NCI-H146 (cell line): ENCODE measurements at regions not wholly inside any gene's neighbourhood (a gene's known extent, or its start where the extent isn't known, plus 50 kb on each side); places are given as distances from the start of the nearest gene placed in this dataset.
"Not testable (repeated sequence)": the region's sequence is repeated elsewhere in the genome, so short reads cannot be mapped to it uniquely, and the experiment has no call there.

Source experiments
- DNase-seq: peaks from one replicate; lab custom pipeline; 2025; lab: John Stamatoyannopoulos, UW

DNA sequence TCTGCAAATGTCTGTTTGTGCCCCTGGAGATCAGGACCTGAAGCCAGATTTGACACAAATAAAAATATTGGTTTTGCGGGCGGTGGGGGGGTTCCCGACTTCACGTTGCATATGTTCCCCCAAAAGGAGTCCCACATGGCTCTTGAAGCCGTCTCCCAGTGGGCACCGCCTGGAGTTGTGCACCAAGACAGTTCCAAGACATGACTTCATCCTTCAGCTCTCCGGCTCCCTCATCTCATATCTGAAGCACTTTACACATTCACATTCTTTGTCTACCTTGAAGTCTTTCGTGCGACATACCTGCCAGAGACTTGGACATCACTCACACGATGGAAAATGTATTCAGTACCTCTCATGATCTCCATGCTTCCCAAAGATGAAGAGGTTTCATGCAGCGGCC, 362.8 kb upstream of the FOXK1 start:
- DNase-seq: no peak

- no peak for DNase-seq
These were observed 356.4 kb upstream of the FOXK1 start for GRCh38 chr7:4325732-4326131.

DNA sequence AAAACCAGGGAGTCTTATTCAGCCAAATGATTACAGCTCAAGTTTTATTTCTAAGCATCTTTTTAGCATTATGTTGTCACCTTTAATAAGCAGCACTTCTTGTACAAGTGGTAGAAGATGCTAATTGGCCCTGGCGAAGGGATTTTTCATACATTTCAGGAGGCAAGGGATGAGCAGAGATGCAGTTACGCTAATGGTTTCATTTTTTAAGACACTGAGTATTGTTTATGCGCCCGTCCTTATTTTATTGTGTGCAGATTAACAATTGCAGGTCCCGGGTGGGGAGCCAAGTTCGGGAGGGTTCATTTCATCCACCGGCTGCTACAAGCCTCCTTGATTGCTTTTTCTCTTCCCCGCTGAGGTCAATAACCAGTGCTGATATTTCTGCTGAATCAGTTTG, 350.4 kb upstream of the FOXK1 start:
- no peak for DNase-seq

GRCh38 chr7:4338556-4338955, 343.5 kb upstream of the FOXK1 start:
- no peak for DNase-seq

GRCh38 chr7:4343272-4344247, 338.5 kb upstream of the FOXK1 start:
- no peak for DNase-seq

GRCh38 chr7:4345004-4345403, 337.1 kb upstream of the FOXK1 start:
- no peak for DNase-seq

GRCh38 chr7:4352069-4352468, 330.0 kb upstream of the FOXK1 start:
- no peak for DNase-seq

GRCh38 chr7:4361774-4362173, 320.3 kb upstream of the FOXK1 start:
- DNase-seq: peak; percentile 9

GRCh38 chr7:4383584-4383983, 298.5 kb upstream of the FOXK1 start:
- no peak for DNase-seq

DNA sequence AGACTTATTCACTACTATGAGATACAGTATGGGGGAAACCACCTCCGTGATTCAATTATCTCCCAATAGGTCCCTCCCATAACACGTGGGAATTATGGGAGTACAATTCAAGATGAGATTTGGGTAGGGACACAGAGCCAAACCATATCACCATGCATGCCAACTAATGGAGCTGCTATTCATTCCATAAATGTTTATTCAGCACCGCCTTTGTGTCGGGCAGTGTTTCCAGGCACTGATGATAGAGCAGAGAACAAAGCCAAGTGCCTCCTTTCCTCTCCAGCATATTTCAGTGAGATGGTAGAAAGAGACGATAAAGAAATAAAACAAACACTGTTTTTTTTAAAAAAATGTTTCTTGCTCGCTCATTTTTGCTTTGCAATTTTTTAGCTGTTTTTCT, 295.9 kb upstream of the FOXK1 start:
- peak; percentile 49 for DNase-seq

DNA sequence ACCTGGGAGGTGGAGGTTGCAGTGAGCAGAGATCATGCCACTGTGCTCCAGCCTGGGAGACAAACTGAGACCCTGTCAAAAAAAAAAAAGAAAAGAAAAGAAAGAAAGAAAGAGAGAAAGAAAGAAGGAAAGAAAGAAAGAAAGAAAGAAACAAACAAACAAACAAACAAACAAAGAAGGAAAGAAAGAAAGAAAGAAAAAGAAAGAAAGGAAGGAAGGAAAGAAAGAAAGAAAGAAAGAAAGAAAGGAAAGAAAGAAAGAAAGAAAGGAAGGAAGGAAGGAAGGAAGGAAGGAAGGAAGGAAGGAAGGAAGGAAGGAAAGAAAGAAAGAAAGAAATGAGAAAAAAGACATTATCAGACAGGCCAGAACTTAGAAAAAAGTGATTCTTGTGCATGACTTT, 291.0 kb upstream of the FOXK1 start:
- DNase-seq: not testable (repeated sequence)

GRCh38 chr7:4394736-4395135, 287.4 kb upstream of the FOXK1 start:
- DNase-seq: no peak

DNA sequence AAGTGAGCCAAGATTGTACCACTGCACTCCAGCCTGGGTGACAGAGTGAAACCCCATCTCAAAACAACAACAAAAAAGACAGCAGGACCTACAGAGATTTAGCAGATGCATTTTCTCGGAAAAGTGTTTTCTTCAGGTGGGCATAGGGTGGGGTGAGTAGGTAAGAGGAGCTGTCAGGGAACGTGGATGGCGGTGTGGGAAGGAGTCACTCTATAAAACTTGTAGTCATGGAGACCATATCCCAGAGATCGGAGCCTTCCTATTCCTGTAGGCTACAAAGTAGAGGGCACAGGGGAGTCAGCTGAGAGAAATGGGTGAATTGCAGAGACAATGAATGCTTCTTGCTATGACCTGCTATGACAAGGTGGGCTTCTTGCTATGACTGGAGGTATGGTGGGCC, 283.0 kb upstream of the FOXK1 start:
- no peak for DNase-seq

DNA sequence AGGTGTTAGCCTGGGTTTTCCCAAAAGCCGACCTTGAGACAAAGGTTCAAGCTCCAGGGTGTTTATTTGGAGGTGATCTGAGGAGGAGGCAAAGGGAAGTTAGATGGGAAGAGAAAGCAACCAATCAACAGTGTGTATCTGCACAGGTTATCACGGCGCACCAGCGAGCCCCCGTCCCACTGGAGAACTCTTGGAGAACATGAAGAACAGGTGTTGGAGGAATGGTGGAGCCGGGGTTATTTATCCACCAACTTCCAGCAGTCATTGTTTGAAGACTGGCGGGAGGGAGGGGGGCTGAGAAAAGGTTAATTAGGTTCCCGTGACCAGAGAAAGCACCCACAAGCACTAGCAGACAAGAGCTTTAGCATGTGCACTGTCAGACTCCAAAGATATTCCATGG, 282.5 kb upstream of the FOXK1 start:
- DNase-seq: no peak

DNA sequence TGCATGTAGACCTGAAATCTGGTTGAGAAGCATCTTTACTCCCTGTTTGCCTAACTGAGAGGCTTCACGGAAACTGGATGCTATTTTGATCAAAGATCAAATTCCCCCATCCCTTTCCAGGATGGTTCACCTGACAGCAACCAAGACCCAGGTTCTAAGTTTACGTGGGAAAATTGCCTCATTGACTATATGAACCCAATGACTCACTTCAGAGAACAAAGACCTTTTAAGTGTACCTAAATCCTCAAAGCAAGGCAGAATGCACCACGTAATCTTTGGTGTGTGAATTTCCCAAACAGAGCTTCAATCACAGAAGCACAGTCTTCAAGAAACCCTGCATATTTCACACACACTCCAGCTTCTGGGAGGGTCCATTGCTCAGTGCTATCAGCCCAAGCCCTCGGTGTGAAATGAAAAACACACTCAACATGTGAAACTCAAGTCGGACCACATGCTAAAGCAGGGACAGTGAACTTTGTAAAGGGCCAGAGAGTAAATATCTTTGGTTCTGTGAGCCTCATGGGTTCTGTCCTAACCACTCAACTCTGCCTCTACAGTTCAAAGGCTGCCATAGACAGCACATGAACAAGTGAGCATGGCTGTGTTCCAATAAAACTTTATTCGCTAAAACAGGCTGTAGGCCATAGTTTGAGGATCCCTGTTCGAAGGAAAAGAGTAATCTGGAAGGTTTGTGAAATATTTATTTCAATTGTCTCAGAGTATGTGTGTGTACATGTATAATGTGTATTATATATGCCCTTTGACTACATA, 275.6 kb upstream of the FOXK1 start:
- DNase-seq: no peak

DNA sequence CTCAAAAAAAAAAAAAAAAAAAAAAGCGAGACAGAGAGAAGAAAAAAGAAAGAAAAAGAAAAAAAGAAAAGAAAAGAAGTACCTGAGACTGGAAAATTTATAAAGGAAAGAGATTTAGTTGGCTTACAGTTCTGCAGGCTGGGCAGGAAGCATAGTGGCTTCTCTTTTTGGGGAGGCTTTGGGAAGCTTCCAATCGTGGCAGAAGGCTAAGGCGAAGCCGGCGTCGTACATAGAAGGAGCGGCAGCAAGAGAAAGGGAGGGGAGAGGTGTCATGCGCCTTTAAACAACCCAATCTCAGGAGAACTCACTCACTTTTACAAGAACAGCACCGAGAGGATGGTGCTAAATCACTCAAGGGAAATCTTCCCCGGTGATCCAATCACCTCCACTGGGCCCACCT, 272.1 kb upstream of the FOXK1 start:
- no peak for DNase-seq

DNA sequence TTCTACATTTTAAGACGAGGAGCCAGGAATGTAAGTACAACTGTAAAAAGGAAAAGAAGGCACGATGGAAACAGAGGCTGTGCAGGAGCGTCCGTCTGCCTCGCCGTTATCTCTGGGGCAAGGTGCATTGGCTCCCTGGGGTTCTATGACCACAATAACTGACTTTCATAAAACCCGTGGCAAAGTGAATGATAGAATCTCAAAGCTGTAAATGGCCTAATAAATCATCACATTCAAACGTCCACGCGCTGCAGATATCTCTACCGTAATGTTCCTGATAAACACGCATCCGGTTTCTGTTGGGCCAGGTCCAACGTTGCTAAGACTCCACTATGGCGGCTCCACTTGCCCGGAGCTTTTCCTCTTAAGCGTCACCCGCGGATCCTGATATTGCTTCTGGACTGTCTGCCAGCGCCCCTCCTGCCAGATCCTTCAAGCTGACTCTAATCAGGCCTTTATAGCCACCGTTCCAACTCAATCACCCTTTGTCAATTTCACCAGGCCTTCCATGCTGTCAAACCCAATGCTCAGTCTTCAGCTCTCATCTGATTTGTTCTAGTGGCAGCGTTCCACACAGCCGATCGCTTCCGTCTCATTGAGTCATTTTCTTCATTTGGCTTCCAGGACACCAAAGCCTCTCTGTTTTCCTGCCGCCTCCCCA, 265.6 kb upstream of the FOXK1 start:
- peak; percentile 81 for DNase-seq

GRCh38 chr7:4428526-4428925, 253.6 kb upstream of the FOXK1 start:
- DNase-seq: no peak

DNA sequence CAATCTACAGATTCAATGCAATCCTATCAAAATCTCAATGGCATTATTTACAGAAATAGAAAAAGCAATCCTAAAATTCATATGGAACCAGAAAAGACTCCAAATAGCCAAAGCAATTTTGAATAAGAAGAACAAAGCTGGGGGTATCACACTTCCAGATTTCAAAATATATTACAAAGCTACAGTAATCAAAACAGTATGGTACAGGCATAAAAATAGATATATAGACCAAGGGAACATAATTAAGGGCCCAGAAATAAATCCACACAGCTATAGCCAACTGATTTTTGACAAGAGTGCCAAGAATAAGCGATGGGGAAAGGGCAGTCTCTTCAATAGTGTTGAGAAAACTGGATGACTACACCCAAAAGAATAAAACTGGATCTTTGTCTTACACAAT, 251.9 kb upstream of the FOXK1 start:
- no peak for DNase-seq

DNA sequence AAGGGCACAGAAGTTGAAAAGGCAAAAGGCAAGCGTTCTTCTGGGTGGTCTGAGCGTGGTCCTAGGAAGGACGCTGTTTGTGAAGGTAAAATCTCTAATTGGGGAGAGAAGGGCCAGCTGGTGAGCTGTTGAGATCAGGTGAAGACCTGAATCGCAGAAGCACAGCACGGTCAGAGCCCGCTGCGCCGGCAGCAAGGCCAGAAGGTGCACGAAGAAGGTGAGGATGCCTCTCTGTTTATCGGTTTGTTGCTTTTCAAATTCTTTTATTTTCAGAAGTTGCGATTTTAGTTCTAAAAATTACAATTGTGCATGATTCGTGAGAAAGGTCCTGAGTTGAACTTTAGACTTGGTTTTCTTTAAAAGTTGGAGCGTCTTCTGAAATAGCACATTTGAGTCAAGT, 247.8 kb upstream of the FOXK1 start:
- DNase-seq: no peak

DNA sequence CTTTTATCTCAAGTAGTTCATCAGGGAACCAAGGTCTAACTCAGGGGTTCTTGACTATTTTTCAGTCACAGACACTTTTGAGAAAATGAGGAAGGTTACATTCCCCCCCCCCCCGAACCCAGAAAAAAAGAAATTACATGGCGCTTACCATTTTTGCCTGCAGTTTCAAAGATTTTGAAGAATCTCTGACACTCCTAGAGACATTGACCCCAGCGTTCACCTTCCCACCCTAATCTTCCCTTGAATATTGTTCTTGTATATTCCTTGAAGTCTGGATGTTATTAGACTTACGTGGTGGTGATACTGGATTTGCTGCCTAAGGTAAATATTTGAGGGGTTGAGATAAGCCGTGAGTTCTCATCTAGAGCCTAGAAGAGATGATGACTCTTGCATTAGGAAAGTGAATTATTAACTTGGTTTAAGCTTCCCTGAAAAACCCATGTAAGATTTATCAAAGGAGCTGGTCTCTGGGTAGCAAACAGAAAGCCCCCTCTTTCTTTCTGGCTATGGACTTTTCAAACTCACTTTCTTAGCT, 245.7 kb upstream of the FOXK1 start:
- no peak for DNase-seq

- no peak for DNase-seq
These were observed 245.2 kb upstream of the FOXK1 start for GRCh38 chr7:4436936-4437335.
